Stimulated activated CD4-positive, alpha-beta T cell treated with anti-CD3 and anti-CD28 coated beads, TNF-alpha, amount 100 ng/mL, for 48 hours (primary cell): ENCODE measurements at regions not wholly inside any gene's neighbourhood (a gene's known extent, or its start where the extent isn't known, plus 50 kb on each side); places are given as distances from the start of the nearest gene placed in this dataset.
"Not testable (repeated sequence)": the region's sequence is repeated elsewhere in the genome, so short reads cannot be mapped to it uniquely, and the experiment has no call there.

Source experiments
- DNase-seq, 3 donors: peaks; one replicate each; pipeline ENCODE4 v3.0.0-alpha.2; 2020; ENCODE audit warnings: low read depth in 3 of 3

DNA sequence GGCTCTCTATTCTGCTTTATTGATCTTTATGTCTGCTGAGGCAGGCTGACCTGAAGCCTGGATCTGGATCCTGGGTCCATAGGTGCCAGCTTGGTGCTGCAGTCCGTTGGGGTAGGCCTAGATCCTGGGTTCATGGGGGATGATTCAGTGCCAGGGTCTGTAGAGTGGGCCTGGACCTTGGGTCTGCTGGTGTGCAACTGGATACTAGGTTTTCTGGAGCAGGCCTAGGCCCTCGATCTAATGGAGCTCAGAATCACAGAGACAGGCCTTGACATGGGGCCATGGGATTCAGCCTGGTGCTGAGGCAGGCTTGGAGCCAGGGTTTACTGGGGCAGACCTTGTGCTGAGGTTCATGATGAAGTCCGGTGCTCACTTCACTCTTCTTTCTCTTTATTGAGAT is 358.6 kb downstream of the TEX13C start:
- DNase-seq: no peak

DNA sequence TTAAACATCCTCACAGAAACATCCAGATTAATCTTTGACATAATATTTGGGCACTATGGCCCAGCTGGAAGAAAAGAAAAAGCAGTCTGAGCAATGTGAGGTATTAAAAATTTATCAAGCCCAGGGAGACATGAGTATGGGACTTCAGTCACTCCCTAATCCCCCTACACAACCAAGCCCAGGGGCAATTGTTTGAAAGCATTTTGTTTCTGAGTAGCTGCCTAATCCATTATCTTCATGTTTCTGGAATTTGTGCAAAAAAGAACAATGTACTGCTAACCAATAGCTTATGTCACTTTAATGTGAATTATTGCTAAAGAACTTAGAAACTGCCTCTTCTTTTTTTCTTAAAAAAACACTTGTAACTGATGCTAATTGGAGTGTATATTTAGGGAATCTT is 360.7 kb downstream of the TEX13C start:
- no peak for DNase-seq

- no peak for DNase-seq
Observed at GRCh38 chrX:125681058-125681457, 361.4 kb downstream of the TEX13C start.

GRCh38 chrX:125681507-125681906 is 361.8 kb downstream of the TEX13C start:
- no peak for DNase-seq

DNA sequence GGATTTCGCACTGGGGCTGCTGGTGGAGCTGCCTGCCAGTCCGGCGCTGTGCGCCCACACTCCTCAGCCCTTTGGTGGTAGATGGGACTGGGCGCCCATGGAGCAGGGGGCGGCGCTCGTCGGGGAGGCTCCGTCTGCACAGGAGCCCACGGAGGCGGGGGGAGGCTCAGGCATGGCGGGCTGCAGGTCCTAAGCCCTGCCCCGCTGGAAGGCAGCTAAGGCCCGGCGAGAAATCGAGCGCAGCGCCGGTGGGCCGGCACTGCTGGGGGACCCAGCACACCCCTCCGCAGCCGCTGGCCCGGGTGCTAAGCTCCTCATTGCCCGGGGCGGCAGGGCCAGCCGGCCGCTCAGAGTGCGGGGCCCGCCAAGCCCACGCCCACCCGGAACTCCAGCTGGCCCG is 370.9 kb downstream of the TEX13C start:
- not testable (repeated sequence) for DNase-seq

DNA sequence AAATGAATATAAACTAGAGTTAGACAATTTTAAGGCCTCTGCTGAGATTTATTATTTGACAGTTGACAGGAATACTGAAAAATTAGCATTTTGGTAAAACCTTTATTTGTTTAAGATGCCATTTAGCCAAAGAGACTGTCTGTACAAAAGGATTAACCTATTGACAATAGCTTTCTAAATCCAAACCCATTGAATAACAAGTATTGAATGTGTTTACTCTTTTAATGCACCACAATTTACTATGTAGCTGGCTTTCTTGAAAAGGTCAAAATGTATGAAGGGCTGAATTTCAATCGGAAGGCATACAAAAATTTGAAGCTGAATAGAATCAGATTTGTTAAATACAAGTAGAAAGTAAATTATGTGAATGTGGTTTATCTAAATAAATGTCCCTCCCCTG is 374.5 kb downstream of the TEX13C start:
- DNase-seq: no peak

DNA sequence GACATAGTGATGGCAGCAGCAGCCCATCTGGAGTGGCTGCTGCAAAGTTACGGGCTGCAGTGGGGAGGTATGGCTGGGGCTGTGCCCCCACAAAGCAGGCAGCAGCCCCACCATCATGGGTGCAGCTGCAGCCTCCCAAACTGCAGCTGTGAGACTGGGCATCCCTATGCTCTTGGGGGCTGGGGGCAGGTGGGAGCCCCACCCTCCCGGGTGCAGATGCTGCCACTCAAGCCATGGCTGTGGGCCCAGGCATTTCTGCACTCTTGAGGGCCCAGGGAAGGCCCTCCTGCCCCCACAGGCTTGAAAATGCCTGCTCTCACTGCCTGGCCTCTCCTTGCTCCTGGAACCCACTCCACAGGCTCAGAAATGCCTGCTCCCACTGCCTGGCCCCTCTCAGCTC is 389.4 kb downstream of the TEX13C start:
- DNase-seq: no peak

- no peak for DNase-seq
Observed at GRCh38 chrX:125709532-125709931, 389.9 kb downstream of the TEX13C start.

- DNase-seq: no peak
Observed at GRCh38 chrX:125710403-125711062, 390.9 kb downstream of the TEX13C start.

DNA sequence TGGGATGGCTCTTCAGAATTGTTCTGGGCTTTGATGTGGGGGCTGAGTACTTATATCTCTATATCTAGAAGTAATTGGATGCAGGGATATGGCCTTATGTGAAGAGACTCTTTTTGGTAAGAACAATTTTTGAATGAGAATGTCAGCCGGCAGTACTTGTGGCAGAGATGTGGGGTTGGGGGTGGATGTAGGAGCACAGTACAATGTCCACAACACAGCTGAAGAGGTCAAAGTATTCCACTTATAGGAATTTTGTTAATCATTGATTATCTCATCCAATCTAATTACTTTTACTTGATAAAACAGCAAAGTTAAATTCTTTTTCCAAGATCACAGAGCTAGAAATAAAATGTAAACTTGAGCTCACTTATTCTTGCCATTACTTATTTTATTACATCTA is 391.4 kb downstream of the TEX13C start:
- no peak for DNase-seq

DNA sequence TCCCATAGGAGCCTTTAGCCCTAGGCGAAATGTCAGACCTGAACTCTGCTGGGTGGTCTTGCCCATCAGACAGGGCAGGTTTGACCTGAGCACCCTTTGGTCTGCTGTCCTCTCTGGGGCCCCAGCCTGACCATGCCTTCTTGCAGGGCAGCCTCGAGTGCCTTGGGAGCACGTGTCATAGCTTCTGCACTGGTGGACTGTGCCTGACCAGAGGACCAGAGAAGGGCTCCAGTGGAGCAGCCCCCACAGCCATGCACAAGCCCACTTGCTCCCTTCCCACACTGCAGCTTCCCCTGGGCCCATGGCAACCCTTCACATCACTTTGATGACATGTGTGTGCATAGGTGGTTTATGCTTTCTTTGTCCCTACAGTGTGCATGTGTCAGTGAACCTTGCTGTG is 394.0 kb downstream of the TEX13C start:
- DNase-seq: no peak

GRCh38 chrX:125727117-125727516 is 407.4 kb downstream of the TEX13C start:
- no peak for DNase-seq

DNA sequence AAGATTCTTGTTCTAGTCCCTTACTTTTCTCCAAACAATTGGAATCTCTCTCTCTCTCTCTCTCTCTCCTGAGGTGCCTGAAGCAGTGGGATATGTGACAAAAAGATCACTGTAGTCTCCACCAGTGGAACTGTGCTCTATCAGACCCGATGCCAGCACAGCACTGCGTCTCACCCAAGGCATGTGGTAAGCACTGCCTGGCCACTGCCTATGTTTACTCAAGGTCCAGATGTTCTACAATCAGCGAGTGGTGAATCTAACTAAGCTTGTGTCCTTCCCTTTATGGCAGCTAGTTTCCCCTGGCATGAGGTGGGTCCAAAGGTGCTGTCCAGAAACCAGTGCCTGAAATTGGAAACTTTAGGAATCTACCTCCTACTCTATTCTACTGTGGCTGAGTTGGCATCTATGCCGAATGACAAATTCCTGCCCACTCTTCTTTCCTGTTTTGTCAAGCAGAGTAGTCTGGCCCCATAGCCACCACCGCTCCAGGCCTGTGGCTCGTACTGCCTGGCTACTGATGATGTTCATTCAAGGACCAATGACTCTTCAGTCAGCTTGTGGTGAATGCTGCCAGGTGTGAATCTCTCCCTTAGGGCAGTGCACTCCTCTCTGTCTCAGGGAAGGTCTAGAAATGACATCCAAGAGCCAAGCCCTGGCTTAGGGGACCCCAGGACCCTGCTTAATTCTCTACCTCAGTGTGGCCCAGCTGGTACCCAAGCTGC is 416.5 kb downstream of the TEX13C start:
- no peak for DNase-seq

GRCh38 chrX:125742811-125743210 is 423.1 kb downstream of the TEX13C start:
- DNase-seq: no peak

DNA sequence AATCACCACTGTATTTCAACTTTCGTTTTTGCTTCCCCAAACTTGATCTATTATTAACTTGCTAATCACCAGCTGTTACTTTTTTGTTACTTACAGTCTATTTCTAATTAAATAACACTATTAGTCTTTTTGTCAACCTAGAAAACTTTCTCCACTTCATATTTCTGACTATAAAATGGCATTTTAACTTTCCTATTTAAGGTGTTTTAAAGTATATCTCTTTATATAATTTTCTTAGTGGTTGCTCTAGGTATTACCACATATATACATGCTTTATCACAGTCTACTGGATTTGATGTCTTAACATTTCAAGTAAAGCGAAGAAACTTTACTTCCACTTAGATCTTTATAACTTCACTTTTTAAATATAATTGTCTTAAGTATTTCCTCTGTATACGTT is 421.2 kb downstream of the DCAF12L2 start:
- DNase-seq: no peak

GRCh38 chrX:125757794-125758564 is 408.1 kb downstream of the DCAF12L2 start:
- DNase-seq: no peak

DNA sequence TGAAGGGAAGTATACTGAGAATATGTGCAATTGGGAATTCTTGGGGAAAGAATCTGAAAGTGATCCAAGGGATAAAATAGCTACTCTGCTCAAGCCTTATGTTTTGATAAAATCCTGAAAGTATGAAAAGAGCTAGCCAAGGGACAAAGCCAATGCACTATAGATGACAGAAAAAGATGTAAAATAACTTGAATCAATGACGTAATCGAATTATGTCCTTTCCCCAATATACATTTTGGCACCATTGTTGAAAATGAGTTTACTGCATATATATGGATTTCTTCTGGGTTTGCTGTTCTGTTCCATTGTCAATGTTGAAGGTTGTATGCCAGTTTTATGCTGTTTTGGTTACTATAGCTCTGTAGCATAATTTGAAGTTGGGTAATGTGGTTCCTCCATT is 407.3 kb downstream of the DCAF12L2 start:
- no peak for DNase-seq

DNA sequence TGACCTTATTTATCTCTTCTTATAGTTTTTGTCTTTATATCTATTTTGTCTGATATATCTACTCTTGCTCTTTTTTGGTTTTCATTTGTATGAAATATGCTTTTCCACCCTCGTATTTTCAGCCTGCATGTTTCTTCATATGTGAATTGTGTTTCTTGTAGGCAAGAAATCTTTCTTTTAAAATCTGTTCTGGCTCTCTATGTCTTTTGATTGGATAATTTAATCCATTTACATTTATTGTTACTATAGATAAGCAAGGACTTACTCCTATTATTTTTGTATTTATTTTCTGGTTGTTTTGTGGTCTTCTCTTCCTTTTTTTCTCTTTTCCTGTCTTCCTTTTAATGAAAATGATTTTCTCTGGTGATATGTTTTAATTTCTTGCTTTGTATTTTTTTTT is 403.1 kb downstream of the DCAF12L2 start:
- no peak for DNase-seq

DNA sequence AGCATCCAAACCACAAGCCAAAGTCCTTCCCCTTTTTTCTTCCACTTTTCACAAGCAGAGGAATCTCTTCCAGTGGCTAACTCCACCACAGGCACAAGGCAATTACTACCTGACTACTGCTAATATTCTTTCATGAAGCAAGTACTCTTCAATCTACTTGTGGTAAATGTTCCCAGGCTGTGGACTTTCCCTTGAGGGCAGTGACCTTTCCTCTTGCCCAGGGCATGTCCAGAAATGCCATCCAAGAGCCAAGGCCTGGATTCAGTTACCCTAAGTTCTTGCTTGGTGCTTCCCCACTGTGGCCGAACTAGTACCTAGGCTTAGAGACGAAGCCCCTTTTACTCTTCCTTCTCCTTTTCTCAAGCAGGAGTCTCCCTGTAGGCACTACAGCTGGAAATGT is 400.7 kb downstream of the DCAF12L2 start:
- DNase-seq: no peak

DNA sequence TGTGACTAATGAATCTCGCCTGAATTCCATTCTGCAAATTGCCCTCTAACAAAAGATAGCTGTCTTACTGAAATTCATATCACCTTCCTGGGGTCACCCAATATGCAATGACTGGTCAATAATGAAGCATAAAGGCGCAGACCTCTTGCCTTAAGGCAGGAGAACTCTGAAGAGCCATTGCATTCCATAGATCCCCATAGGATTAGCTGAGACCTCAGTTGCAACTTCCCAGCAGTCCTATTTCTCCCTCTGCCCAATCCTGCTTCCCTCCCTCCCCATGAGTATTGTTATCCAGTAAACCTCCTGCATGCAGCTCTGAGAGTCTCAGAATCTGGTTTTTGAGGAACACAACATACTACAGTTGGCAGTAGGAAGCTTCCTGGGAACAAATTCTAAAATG is 396.5 kb downstream of the DCAF12L2 start:
- no peak for DNase-seq

GRCh38 chrX:125778261-125778660 is 387.8 kb downstream of the DCAF12L2 start:
- DNase-seq: no peak

GRCh38 chrX:125782184-125782583 is 383.9 kb downstream of the DCAF12L2 start:
- no peak for DNase-seq

GRCh38 chrX:125786316-125786715 is 379.8 kb downstream of the DCAF12L2 start:
- DNase-seq: no peak
